ENCODE measurements at regions not wholly inside any gene's neighbourhood (a gene's known extent, or its start where the extent isn't known, plus 50 kb on each side); places are given as distances from the start of the nearest gene placed in this dataset.

GRCh38 chr9:13769006-13769405, 489.5 kb upstream of the MPDZ start:
- no peaks in the 10 kb centered on the region for H3K9me3 ChIP-seq (ENCODE audit: control insufficient read depth in 2 of 3, insufficient read depth in 1 of 3, low read length in 3 of 3)
- no peak overlapping the region for H3K27ac ChIP-seq (ENCODE audit: low read depth in 2 of 2, low read length in 2 of 2)
- H3K36me3 ChIP-seq (ENCODE audit: control insufficient read depth in 2 of 3, insufficient read depth in 3 of 3, low read length in 3 of 3) = no peaks in the 10 kb centered on the region
- H3K4me3 ChIP-seq (ENCODE audit: low read length in 3 of 3) = no peak overlapping the region
- no peak for FAIRE-seq
- no peak for DNase-seq
- H3K27me3 ChIP-seq (ENCODE audit: control insufficient read depth, insufficient read depth, low read length) = no peaks in the 10 kb centered on the region
- intact Hi-C loops (cut with DNase I) = no loop called here
- TF ChIP-seq CTCF (IDR thresholded peaks at IDR 0.05; ENCODE audit: borderline replicate concordance, extremely low read depth, insufficient read depth) = no peak
- no peaks in the 10 kb centered on the region for H3K4me1 ChIP-seq (ENCODE audit: control insufficient read depth in 2 of 3, insufficient read depth in 2 of 3, low read depth in 1 of 3, low read length in 3 of 3)
- no peak overlapping the region for H3K9ac ChIP-seq (ENCODE audit: low read length in 3 of 3)

GRCh38 chr9:13762209-13762608, 482.7 kb upstream of the MPDZ start:
- H3K4me1 ChIP-seq (ENCODE audit: control insufficient read depth in 2 of 3, insufficient read depth in 2 of 3, low read depth in 1 of 3, low read length in 3 of 3) = no peaks in the 10 kb centered on the region
- no peaks in the 10 kb centered on the region for H3K9me3 ChIP-seq (ENCODE audit: control insufficient read depth in 2 of 3, insufficient read depth in 1 of 3, low read length in 3 of 3)
- no peaks in the 10 kb centered on the region for H3K36me3 ChIP-seq (ENCODE audit: control insufficient read depth in 2 of 3, insufficient read depth in 3 of 3, low read length in 3 of 3)
- no peak for DNase-seq
- no peak overlapping the region for H3K27ac ChIP-seq (ENCODE audit: low read depth in 2 of 2, low read length in 2 of 2)
- no peak for FAIRE-seq
- intact Hi-C loops (cut with DNase I) = no loop called here
- H3K9ac ChIP-seq (ENCODE audit: low read length in 3 of 3) = no peak overlapping the region
- no peaks in the 10 kb centered on the region for H3K27me3 ChIP-seq (ENCODE audit: control insufficient read depth, insufficient read depth, low read length)
- no peak for TF ChIP-seq CTCF (IDR thresholded peaks at IDR 0.05; ENCODE audit: borderline replicate concordance, extremely low read depth, insufficient read depth)
- H3K4me3 ChIP-seq (ENCODE audit: low read length in 3 of 3) = no peak overlapping the region

- Histone ChIP-seq H3K4me3 (ENCODE audit: low read length in 3 of 3) (no peak overlapping the region), H3K27ac (ENCODE audit: low read depth in 2 of 2, low read length in 2 of 2) (no peak overlapping the region), H3K9me3 (ENCODE audit: control insufficient read depth in 2 of 3, insufficient read depth in 1 of 3, low read length in 3 of 3) (no peaks in the 10 kb centered on the region), H3K27me3 (ENCODE audit: control insufficient read depth, insufficient read depth, low read length) (no peaks in the 10 kb centered on the region), H3K4me1 (ENCODE audit: control insufficient read depth in 2 of 3, insufficient read depth in 2 of 3, low read depth in 1 of 3, low read length in 3 of 3) (no peaks in the 10 kb centered on the region), H3K9ac (ENCODE audit: low read length in 3 of 3) (no peak overlapping the region), H3K36me3 (ENCODE audit: control insufficient read depth in 2 of 3, insufficient read depth in 3 of 3, low read length in 3 of 3) (no peaks in the 10 kb centered on the region)
- no peak for TF ChIP-seq CTCF (IDR thresholded peaks at IDR 0.05; ENCODE audit: borderline replicate concordance, extremely low read depth, insufficient read depth)
- intact Hi-C loops (cut with DNase I) = no loop called here
- FAIRE-seq = no peak
- no peak for DNase-seq
Measured at GRCh38 chr9:13759551-13759950, 480.1 kb upstream of the MPDZ start.

- Histone ChIP-seq H3K4me3 (ENCODE audit: low read length in 3 of 3) (no peak overlapping the region), H3K9ac (ENCODE audit: low read length in 3 of 3) (no peak overlapping the region), H3K9me3 (ENCODE audit: control insufficient read depth in 2 of 3, insufficient read depth in 1 of 3, low read length in 3 of 3) (no peaks in the 10 kb centered on the region), H3K27ac (ENCODE audit: low read depth in 2 of 2, low read length in 2 of 2) (no peak overlapping the region), H3K4me1 (ENCODE audit: control insufficient read depth in 2 of 3, insufficient read depth in 2 of 3, low read depth in 1 of 3, low read length in 3 of 3) (no peaks in the 10 kb centered on the region), H3K36me3 (ENCODE audit: control insufficient read depth in 2 of 3, insufficient read depth in 3 of 3, low read length in 3 of 3) (no peaks in the 10 kb centered on the region), H3K27me3 (ENCODE audit: control insufficient read depth, insufficient read depth, low read length) (no peaks in the 10 kb centered on the region)
- intact Hi-C loops (cut with DNase I) = no loop called here
- no peak for TF ChIP-seq CTCF (IDR thresholded peaks at IDR 0.05; ENCODE audit: borderline replicate concordance, extremely low read depth, insufficient read depth)
- peak; percentile 60 to 79 (median 64) for DNase-seq
- no peak for FAIRE-seq
Measured at GRCh38 chr9:13758936-13759335, 479.4 kb upstream of the MPDZ start.

Data from kidney (tissue), 13 donors.